Stomach (tissue), 8 donors: ENCODE measurements at regions not wholly inside any gene's neighbourhood (a gene's known extent, or its start where the extent isn't known, plus 50 kb on each side); places are given as distances from the start of the nearest gene placed in this dataset.
"Not testable (repeated sequence)": the region's sequence is repeated elsewhere in the genome, so short reads cannot be mapped to it uniquely, and the experiment has no call there.

ENCODE experiments used
- DNase-seq, 2 donors: peaks; one replicate each; pipeline versions ENCODE4 v3.0.0 to v3.0.0-alpha.2; 2013 to 2019
- H3K27ac ChIP-seq, 5 donors: fragments of 200-600 bp in 4 of 5; sonication (generic) in 4 of 5; one replicate each; pipeline ENCODE4 v1.5.1; 2013 to 2019; ENCODE audit warnings: mild to moderate bottlenecking in 1 of 5, moderate library complexity in 1 of 5
- H3K27me3 ChIP-seq, 3 donors: fragments of 200-600 bp; sonication (generic); one replicate each; pipeline ENCODE4 v1.5.1; 2017 to 2019; ENCODE audit warnings: mixed run types in 1 of 3
- H3K36me3 ChIP-seq, 4 donors: fragments of 200-600 bp; sonication (generic); 1 replicate in 3 of 4; 2 replicates in 1 of 4; pipeline ENCODE4 v1.5.1; 2016 to 2019
- H3K4me1 ChIP-seq, 4 donors: fragments of 200-600 bp; sonication (generic); one replicate each; pipeline ENCODE4 v1.5.1; 2016 to 2019
- H3K4me3 ChIP-seq, 4 donors: fragments of 200-600 bp; sonication (generic) in 3 of 4; one replicate each; pipeline ENCODE4 v1.5.1; 2016 to 2019; ENCODE audit warnings: mild to moderate bottlenecking in 1 of 4
- H3K9me3 ChIP-seq, 4 donors: fragments of 200-600 bp; sonication (generic); one replicate each; pipeline ENCODE4 v1.5.1; 2016 to 2019
- EP300 ChIP-seq: sonication (generic); formaldehyde crosslinking; IDR thresholded peaks from one replicate; pipeline ENCODE4 v1.6.1; 2017; ENCODE audit warnings: antibody characterized with exemption
- POLR2A ChIP-seq, 4 donors: fragments of 450-650 bp; IDR thresholded peaks; one replicate each; pipeline ENCODE4 v1.6.1; 2016; ENCODE audit warnings: antibody characterized with exemption in 4 of 4, control low read depth in 2 of 4, mild to moderate bottlenecking in 1 of 4, moderate library complexity in 1 of 4
- POLR2AphosphoS5 ChIP-seq, 3 donors: sonication (generic); formaldehyde crosslinking; IDR thresholded peaks; one replicate each; pipeline ENCODE4 v1.6.1; 2016; ENCODE audit warnings: antibody characterized with exemption in 3 of 3
- WGBS, 5 donors: extraction: QIAGEN DNeasy Blood & Tissue Kit in 3 of 5; methylation state at CpG; one replicate each; pipeline versions ENCODE4 v1.1.5 to v1.1.7; 2013 to 2018; 5-methylcytosine and 5-hydroxymethylcytosine counted together
- intact Hi-C: fragments of 100-400 bp; cut with DNase I; formaldehyde crosslinking; loops from one replicate; pipeline ENCODE4 v1.15.1; 2023; ENCODE audit warnings: low total_unique reads
- TF ChIP-seq, protein P1 (sequence below), 7 experiments: fragments of 450-650 bp in 4 of 7; fragments of 200-600 bp in 3 of 7; sonication (generic) in 3 of 7; IDR thresholded peaks; one replicate each; pipeline ENCODE4 v1.5.1; 2016 to 2019; ENCODE audit warnings: antibody characterized with exemption in 7 of 7, control low read depth in 2 of 7, mild to moderate bottlenecking in 1 of 7
- donor health status: healthy with polysubstance abuse.
- donor health status: Bipolar disorder and iron deficiency.
- donor health status: healthy.

- H3K9me3 ChIP-seq = peaks cover 0 to 6% (median 3%) of the 10 kb centered on the region in 4 donors
- intact Hi-C loops = no loop called here
- no peak overlapping the region for H3K4me3 ChIP-seq
- WGBS, 5 donors = 87 to 94% (median 91%) methylated on average over 9 of the region's 9 CpGs
- H3K4me1 ChIP-seq = no peaks in the 10 kb centered on the region
- no peaks in the 10 kb centered on the region for H3K36me3 ChIP-seq
- no peak for DNase-seq
- TF ChIP-seq POLR2AphosphoS5 (IDR thresholded peaks at IDR 0.05) (no peak), EP300 (no peak), POLR2A (IDR thresholded peaks at IDR 0.05) (no peak)
- TF ChIP-seq, protein P1, sequence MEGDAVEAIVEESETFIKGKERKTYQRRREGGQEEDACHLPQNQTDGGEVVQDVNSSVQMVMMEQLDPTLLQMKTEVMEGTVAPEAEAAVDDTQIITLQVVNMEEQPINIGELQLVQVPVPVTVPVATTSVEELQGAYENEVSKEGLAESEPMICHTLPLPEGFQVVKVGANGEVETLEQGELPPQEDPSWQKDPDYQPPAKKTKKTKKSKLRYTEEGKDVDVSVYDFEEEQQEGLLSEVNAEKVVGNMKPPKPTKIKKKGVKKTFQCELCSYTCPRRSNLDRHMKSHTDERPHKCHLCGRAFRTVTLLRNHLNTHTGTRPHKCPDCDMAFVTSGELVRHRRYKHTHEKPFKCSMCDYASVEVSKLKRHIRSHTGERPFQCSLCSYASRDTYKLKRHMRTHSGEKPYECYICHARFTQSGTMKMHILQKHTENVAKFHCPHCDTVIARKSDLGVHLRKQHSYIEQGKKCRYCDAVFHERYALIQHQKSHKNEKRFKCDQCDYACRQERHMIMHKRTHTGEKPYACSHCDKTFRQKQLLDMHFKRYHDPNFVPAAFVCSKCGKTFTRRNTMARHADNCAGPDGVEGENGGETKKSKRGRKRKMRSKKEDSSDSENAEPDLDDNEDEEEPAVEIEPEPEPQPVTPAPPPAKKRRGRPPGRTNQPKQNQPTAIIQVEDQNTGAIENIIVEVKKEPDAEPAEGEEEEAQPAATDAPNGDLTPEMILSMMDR (IDR thresholded peaks at IDR 0.05) = no peak
- H3K27ac ChIP-seq = no peak overlapping the region
- no peaks in the 10 kb centered on the region for H3K27me3 ChIP-seq
Observed at GRCh38 chr10:78604286-78604685, 464.5 kb upstream of the ZMIZ1 start.

DNA sequence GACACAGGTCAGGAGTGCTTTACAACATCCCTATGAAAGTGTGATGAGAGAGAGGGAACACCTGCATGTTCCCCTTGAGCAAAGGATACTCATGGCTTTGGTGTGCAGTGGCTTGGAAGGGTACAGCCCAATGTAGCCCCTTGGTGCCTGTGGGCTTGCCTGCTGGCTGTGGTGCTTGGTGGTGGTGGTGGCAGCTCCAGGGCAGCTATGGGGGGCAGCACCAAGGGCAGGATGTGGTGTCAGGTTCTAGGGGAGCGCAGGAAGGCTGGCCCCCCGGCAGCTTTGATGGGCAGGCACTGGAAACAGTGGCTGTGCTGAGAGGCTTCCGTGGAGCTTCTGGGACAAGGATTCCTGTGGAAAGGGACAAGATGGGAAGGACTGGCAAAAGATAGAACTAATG, 464.0 kb upstream of the ZMIZ1 start:
- H3K36me3 ChIP-seq = no peaks in the 10 kb centered on the region
- WGBS, 5 donors = 81 to 100% (median 90%) methylated on average over 3 of the region's 3 CpGs

DNA sequence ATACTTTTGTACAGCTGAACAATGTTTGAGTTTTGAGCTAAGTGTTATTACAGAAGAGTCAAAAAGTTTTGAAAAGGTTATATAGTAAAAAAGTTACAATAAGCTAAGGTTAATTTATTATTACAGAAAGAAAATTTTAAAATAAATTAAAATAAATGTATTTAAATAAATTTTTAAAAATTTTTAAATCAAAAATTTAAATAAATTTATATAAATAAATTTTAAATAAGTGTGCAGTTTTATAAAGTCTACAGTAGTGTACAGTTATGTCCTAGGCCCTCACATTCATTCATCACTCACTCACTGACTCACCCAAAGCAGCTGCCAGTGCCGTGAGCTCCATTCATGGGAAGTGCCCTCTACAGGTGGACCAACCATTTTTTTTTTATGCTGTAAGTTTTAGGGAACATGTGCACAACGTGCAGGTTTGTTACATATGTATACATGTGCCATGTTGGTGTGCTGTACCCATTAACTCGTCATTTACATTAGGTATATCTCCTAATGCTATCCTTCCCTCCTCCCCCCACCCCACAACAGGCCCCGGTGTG, 462.9 kb upstream of the ZMIZ1 start:
- H3K9me3 ChIP-seq = peaks cover 0 to 16% (median 3%) of the 10 kb centered on the region in 4 donors
- no peak overlapping the region for H3K27ac ChIP-seq
- H3K4me1 ChIP-seq = no peaks in the 10 kb centered on the region
- H3K4me3 ChIP-seq = no peak overlapping the region
- WGBS, 5 donors = 49 to 70% (median 58%) methylated on average over 3 to 4 of the region's 4 CpGs
- intact Hi-C loops = no loop called here
- H3K36me3 ChIP-seq = no peaks in the 10 kb centered on the region
- DNase-seq = no peak
- H3K27me3 ChIP-seq = no peaks in the 10 kb centered on the region
- TF ChIP-seq EP300 = no peak
- TF ChIP-seq POLR2AphosphoS5 (IDR thresholded peaks at IDR 0.05) = no peak
- TF ChIP-seq, protein P1 (IDR thresholded peaks at IDR 0.05) = no peak
- TF ChIP-seq POLR2A (IDR thresholded peaks at IDR 0.05) = no peak

More for the DNA sequence above, 464.0 kb upstream of the ZMIZ1 start:
- no peaks in the 10 kb centered on the region for H3K4me1 ChIP-seq
- TF ChIP-seq, protein P1 (IDR thresholded peaks at IDR 0.05) = no peak
- TF ChIP-seq EP300 (no peak), POLR2AphosphoS5 (IDR thresholded peaks at IDR 0.05) (no peak), POLR2A (IDR thresholded peaks at IDR 0.05) (no peak)
- H3K9me3 ChIP-seq = peaks cover 0 to 10% (median 3%) of the 10 kb centered on the region in 4 donors
- H3K27me3 ChIP-seq = no peaks in the 10 kb centered on the region
- H3K27ac ChIP-seq = no peak overlapping the region
- no peak overlapping the region for H3K4me3 ChIP-seq
- intact Hi-C loops = no loop called here
- DNase-seq = no peak

DNA sequence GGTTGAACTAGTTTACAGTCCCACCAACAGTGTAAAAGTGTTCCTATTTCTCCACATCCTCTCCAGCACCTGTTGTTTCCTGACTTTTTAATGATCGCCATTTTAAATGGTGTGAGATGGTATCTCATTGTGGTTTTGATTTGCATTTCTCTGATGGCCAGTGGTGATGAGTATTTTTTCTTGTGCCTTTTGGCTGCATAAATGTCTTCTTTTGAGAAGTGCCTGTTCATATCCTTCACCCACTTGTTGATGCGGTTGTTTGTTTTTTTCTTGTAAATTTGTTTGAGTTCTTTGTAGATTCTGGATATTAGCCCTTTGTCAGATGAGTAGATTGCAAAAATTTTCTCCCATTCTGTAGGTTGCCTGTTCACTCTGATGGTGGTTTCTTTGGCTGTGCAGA, 462.0 kb upstream of the ZMIZ1 start:
- H3K4me3 ChIP-seq, H3K27ac ChIP-seq, intact Hi-C loops, H3K36me3 ChIP-seq, H3K27me3 ChIP-seq, H3K4me1 ChIP-seq, DNase-seq: not testable (repeated sequence)
- 89 to 98% (median 93%) methylated on average over 2 of the region's 2 CpGs for WGBS, 5 donors
- H3K9me3 ChIP-seq = peaks cover 0 to 16% (median 3%) of the 10 kb centered on the region in 4 donors

- Histone ChIP-seq H3K36me3 (no peaks in the 10 kb centered on the region), H3K4me3 (no peak overlapping the region), H3K9me3 (peaks cover 0 to 16% (median 3%) of the 10 kb centered on the region in 4 donors), H3K4me1 (no peaks in the 10 kb centered on the region), H3K27ac (no peak overlapping the region), H3K27me3 (no peaks in the 10 kb centered on the region)
- intact Hi-C loops = no loop called here
- no peak for TF ChIP-seq EP300
- no peak for TF ChIP-seq POLR2AphosphoS5 (IDR thresholded peaks at IDR 0.05)
- no peak for TF ChIP-seq POLR2A (IDR thresholded peaks at IDR 0.05)
- TF ChIP-seq, protein P1 (IDR thresholded peaks at IDR 0.05) = no peak
- no peak for DNase-seq
- WGBS, 5 donors = 84 to 92% (median 90%) methylated on average over 1 of the region's 1 CpG
Observed at GRCh38 chr10:78609976-78610375, 458.8 kb upstream of the ZMIZ1 start.
